ENCODE measurements at regions not wholly inside any gene's neighbourhood (a gene's known extent, or its start where the extent isn't known, plus 50 kb on each side); places are given as distances from the start of the nearest gene placed in this dataset.

GRCh38 chr12:63036216-63036973 lies 101.4 kb upstream of the PPM1H start:
- TF ChIP-seq, protein P1, sequence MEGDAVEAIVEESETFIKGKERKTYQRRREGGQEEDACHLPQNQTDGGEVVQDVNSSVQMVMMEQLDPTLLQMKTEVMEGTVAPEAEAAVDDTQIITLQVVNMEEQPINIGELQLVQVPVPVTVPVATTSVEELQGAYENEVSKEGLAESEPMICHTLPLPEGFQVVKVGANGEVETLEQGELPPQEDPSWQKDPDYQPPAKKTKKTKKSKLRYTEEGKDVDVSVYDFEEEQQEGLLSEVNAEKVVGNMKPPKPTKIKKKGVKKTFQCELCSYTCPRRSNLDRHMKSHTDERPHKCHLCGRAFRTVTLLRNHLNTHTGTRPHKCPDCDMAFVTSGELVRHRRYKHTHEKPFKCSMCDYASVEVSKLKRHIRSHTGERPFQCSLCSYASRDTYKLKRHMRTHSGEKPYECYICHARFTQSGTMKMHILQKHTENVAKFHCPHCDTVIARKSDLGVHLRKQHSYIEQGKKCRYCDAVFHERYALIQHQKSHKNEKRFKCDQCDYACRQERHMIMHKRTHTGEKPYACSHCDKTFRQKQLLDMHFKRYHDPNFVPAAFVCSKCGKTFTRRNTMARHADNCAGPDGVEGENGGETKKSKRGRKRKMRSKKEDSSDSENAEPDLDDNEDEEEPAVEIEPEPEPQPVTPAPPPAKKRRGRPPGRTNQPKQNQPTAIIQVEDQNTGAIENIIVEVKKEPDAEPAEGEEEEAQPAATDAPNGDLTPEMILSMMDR (IDR thresholded peaks at IDR 0.05; ENCODE audit: unreplicated experiment) = no peak
- BruUV-seq (replicated peaks) = no TSS peak
- H3K27ac Mint-ChIP-seq (ENCODE audit: low read depth, unreplicated experiment) = no peak overlapping the region
- CTCF ChIA-PET = no interaction called here
- intact Hi-C loops (cut with micrococcal nuclease) = no loop called here
- no peaks in the 10 kb centered on the region for H3K4me1 Mint-ChIP-seq (ENCODE audit: insufficient read depth, unreplicated experiment)
- H3K27me3 Mint-ChIP-seq (ENCODE audit: insufficient read depth, unreplicated experiment) = no peaks in the 10 kb centered on the region
- H3K9me3 Mint-ChIP-seq (ENCODE audit: unreplicated experiment) = no peaks in the 10 kb centered on the region
- H3K4me3 Mint-ChIP-seq (ENCODE audit: unreplicated experiment) = no peak overlapping the region
- POLR2A ChIA-PET = no interaction called here
- H3K36me3 Mint-ChIP-seq (ENCODE audit: insufficient read depth, unreplicated experiment) = no peaks in the 10 kb centered on the region
- no peak for DNase-seq (ENCODE audit: unreplicated experiment)

GRCh38 chr12:63034601-63035000 lies 99.7 kb upstream of the PPM1H start:
- DNase-seq (ENCODE audit: unreplicated experiment) = no peak
- H3K4me3 Mint-ChIP-seq (ENCODE audit: unreplicated experiment) = no peak overlapping the region
- POLR2A ChIA-PET = interaction anchor here (0.6 to 0.8 kb wide), 2 partner anchors 106 to 485 kb away, joined by 3 to 4 read pairs; no protein-coding TSS in a partner anchor
- H3K9me3 Mint-ChIP-seq (ENCODE audit: unreplicated experiment) = no peaks in the 10 kb centered on the region
- H3K36me3 Mint-ChIP-seq (ENCODE audit: insufficient read depth, unreplicated experiment) = no peaks in the 10 kb centered on the region
- no peak overlapping the region for H3K27ac Mint-ChIP-seq (ENCODE audit: low read depth, unreplicated experiment)
- CTCF ChIA-PET = interaction anchor here (1.0 kb wide), 1 partner anchor 9 kb away, joined by 3 read pairs; no protein-coding TSS in a partner anchor
- H3K27me3 Mint-ChIP-seq (ENCODE audit: insufficient read depth, unreplicated experiment) = no peaks in the 10 kb centered on the region
- TF ChIP-seq, protein P1 (IDR thresholded peaks at IDR 0.05; ENCODE audit: unreplicated experiment) = no peak
- no TSS peak for BruUV-seq (replicated peaks)
- intact Hi-C loops (cut with micrococcal nuclease) = no loop called here
- H3K4me1 Mint-ChIP-seq (ENCODE audit: insufficient read depth, unreplicated experiment) = no peaks in the 10 kb centered on the region

- TF ChIP-seq, protein P1 (IDR thresholded peaks at IDR 0.05; ENCODE audit: unreplicated experiment) = no peak
- POLR2A ChIA-PET = no interaction called here
- no TSS peak for BruUV-seq (replicated peaks)
- CTCF ChIA-PET = no interaction called here
- Mint-ChIP-seq H3K4me3 (ENCODE audit: unreplicated experiment) (no peak overlapping the region), H3K9me3 (ENCODE audit: unreplicated experiment) (no peaks in the 10 kb centered on the region), H3K27ac (ENCODE audit: low read depth, unreplicated experiment) (no peak overlapping the region), H3K4me1 (ENCODE audit: insufficient read depth, unreplicated experiment) (no peaks in the 10 kb centered on the region), H3K27me3 (ENCODE audit: insufficient read depth, unreplicated experiment) (no peaks in the 10 kb centered on the region), H3K36me3 (ENCODE audit: insufficient read depth, unreplicated experiment) (no peaks in the 10 kb centered on the region)
- DNase-seq (ENCODE audit: unreplicated experiment) = no peak
- intact Hi-C loops (cut with micrococcal nuclease) = no loop called here
Measured at GRCh38 chr12:63029676-63030075, 94.7 kb upstream of the PPM1H start.

- Mint-ChIP-seq H3K27ac (ENCODE audit: low read depth, unreplicated experiment) (no peak overlapping the region), H3K9me3 (ENCODE audit: unreplicated experiment) (no peaks in the 10 kb centered on the region), H3K36me3 (ENCODE audit: insufficient read depth, unreplicated experiment) (no peaks in the 10 kb centered on the region), H3K4me1 (ENCODE audit: insufficient read depth, unreplicated experiment) (no peaks in the 10 kb centered on the region), H3K27me3 (ENCODE audit: insufficient read depth, unreplicated experiment) (no peaks in the 10 kb centered on the region), H3K4me3 (ENCODE audit: unreplicated experiment) (no peak overlapping the region)
- CTCF ChIA-PET = no interaction called here
- TF ChIP-seq, protein P1 (IDR thresholded peaks at IDR 0.05; ENCODE audit: unreplicated experiment) = no peak
- BruUV-seq (replicated peaks) = no TSS peak
- DNase-seq (ENCODE audit: unreplicated experiment) = no peak
- POLR2A ChIA-PET = no interaction called here
- intact Hi-C loops (cut with micrococcal nuclease) = no loop called here
Measured at GRCh38 chr12:63028951-63029350, 94.0 kb upstream of the PPM1H start.
